Liver (tissue), 8 donors: ENCODE measurements at regions not wholly inside any gene's neighbourhood (a gene's known extent, or its start where the extent isn't known, plus 50 kb on each side); places are given as distances from the start of the nearest gene placed in this dataset.

Source experiments
- DNase-seq: peaks from one replicate; pipeline ENCODE4 v3.0.0-alpha.2; 2017; ENCODE audit warnings: low spot score
- H3K27ac ChIP-seq, 2 donors: one replicate each; pipeline ENCODE4 v1.7.0; 2013; ENCODE audit warnings: inconsistent platforms in 2 of 2, low read length in 2 of 2, control low read depth in 1 of 2, low read depth in 1 of 2, mild to moderate bottlenecking in 1 of 2
- H3K27me3 ChIP-seq, 4 donors: one replicate each; pipeline versions ENCODE4 v1.6.1 to v1.7.0; 2013; ENCODE audit warnings: low read length in 3 of 4, inconsistent platforms in 1 of 4, mild to moderate bottlenecking in 1 of 4, moderate library complexity in 1 of 4; ENCODE audit not compliant: control insufficient read depth in 4 of 4, insufficient read depth in 4 of 4
- H3K36me3 ChIP-seq, 4 donors: one replicate each; pipeline versions ENCODE4 v1.6.1 to v1.7.0; 2013; ENCODE audit warnings: low read length in 3 of 4, mild to moderate bottlenecking in 3 of 4, low read depth in 1 of 4, moderate library complexity in 1 of 4; ENCODE audit not compliant: control insufficient read depth in 4 of 4, insufficient read depth in 3 of 4
- H3K4me1 ChIP-seq, 4 donors: one replicate each; pipeline versions ENCODE4 v1.6.1 to v1.7.0; 2013; ENCODE audit warnings: low read length in 3 of 4, mild to moderate bottlenecking in 3 of 4, moderate library complexity in 1 of 4; ENCODE audit not compliant: control insufficient read depth in 4 of 4, insufficient read depth in 4 of 4
- H3K4me3 ChIP-seq, 3 donors: one replicate each; pipeline versions ENCODE4 v1.6.1 to v1.7.0; 2013; ENCODE audit warnings: low read length in 3 of 3, control low read depth in 1 of 3, low read depth in 1 of 3, mild to moderate bottlenecking in 1 of 3
- H3K9ac ChIP-seq, 2 donors: one replicate each; pipeline ENCODE4 v1.7.0; 2013; ENCODE audit warnings: low read length in 2 of 2, mild to moderate bottlenecking in 2 of 2, moderate library complexity in 2 of 2, control low read depth in 1 of 2, low read depth in 1 of 2
- H3K9me3 ChIP-seq, 4 donors: one replicate each; pipeline versions ENCODE4 v1.6.1 to v1.7.0; 2013; ENCODE audit warnings: low read length in 3 of 4; ENCODE audit not compliant: control insufficient read depth in 4 of 4
- CTCF ChIP-seq: fragments of 150-350 bp; IDR thresholded peaks from 2 replicates; pipeline ENCODE4 v1.5.1; 2017; ENCODE audit warnings: improper control_type of control experiment, low read depth, low read length; ENCODE audit not compliant: missing input control
- FOXA2 ChIP-seq: IDR thresholded peaks from 2 replicates; pipeline ENCODE4 v1.6.1; 2016; ENCODE audit warnings: antibody characterized with exemption
- GABPA ChIP-seq, 2 donors: IDR thresholded peaks in 1 of 2; conservative IDR thresholded peaks in 1 of 2; 2 replicates each; pipeline ENCODE4 v1.6.1; 2016; ENCODE audit warnings: antibody characterized with exemption in 2 of 2, mild to moderate bottlenecking in 1 of 2, moderate library complexity in 1 of 2
- HNF4A ChIP-seq, 2 donors: conservative IDR thresholded peaks; 2 replicates each; pipeline ENCODE4 v1.6.1; 2016; ENCODE audit warnings: antibody characterized with exemption in 2 of 2, mild to moderate bottlenecking in 2 of 2
- HNF4G ChIP-seq: IDR thresholded peaks from 2 replicates; pipeline ENCODE4 v1.6.1; 2016; ENCODE audit warnings: antibody characterized with exemption
- JUND ChIP-seq, 2 donors: IDR thresholded peaks; 2 replicates each; pipeline ENCODE4 v1.6.1; 2016; ENCODE audit warnings: antibody characterized with exemption in 2 of 2
- MAX ChIP-seq: IDR thresholded peaks from 2 replicates; pipeline ENCODE4 v1.6.1; 2016; ENCODE audit warnings: antibody characterized with exemption
- NR2F2 ChIP-seq: IDR thresholded peaks from 2 replicates; pipeline ENCODE4 v1.6.1; 2016; ENCODE audit warnings: antibody characterized with exemption
- RAD21 ChIP-seq, 2 donors: IDR thresholded peaks; 2 replicates each; pipeline ENCODE4 v1.6.1; 2016; ENCODE audit warnings: antibody characterized with exemption in 2 of 2, mild to moderate bottlenecking in 2 of 2
- REST ChIP-seq: IDR thresholded peaks from 2 replicates; pipeline ENCODE4 v1.6.1; 2016; ENCODE audit warnings: antibody characterized with exemption, mild to moderate bottlenecking
- RXRA ChIP-seq, 2 donors: IDR thresholded peaks; 2 replicates each; pipeline ENCODE4 v1.6.1; 2017 to 2018; ENCODE audit warnings: antibody characterized with exemption in 2 of 2, mild to moderate bottlenecking in 1 of 2
- TAF1 ChIP-seq: conservative IDR thresholded peaks from 2 replicates; pipeline ENCODE4 v1.6.1; 2016; ENCODE audit warnings: antibody characterized with exemption, mild to moderate bottlenecking
- YY1 ChIP-seq: IDR thresholded peaks from 2 replicates; pipeline ENCODE4 v1.6.1; 2016; ENCODE audit warnings: antibody characterized with exemption, mild to moderate bottlenecking
- WGBS: extraction: QIAGEN DNeasy Blood & Tissue Kit; methylation state at CpG from one replicate; pipeline ENCODE4 v1.1.7; 2013; 5-methylcytosine and 5-hydroxymethylcytosine counted together
- TF ChIP-seq, protein P1 (sequence below): IDR thresholded peaks from 2 replicates; pipeline ENCODE4 v1.6.1; 2016; ENCODE audit warnings: antibody characterized with exemption
- donor health status: healthy.
- donor health status: healthy.
- donor health status: healthy.
- donor health status: healthy.
- donor health status: healthy.

GRCh38 chr6:126876446-126876845 is 242.0 kb upstream of the RSPO3 start (continued):
- TF ChIP-seq REST, result no peak
- no peak for TF ChIP-seq RAD21 (IDR thresholded peaks at IDR 0.05)
- no peak for TF ChIP-seq GABPA (IDR thresholded peaks at IDR 0.05 in 1 of 2, conservative IDR thresholded peaks at IDR 0.05 in 1 of 2)

GRCh38 chr6:126880964-126881363 is 237.5 kb upstream of the RSPO3 start:
- Histone ChIP-seq H3K27me3 (peaks cover 0 to 3% (median 0%) of the 10 kb centered on the region in 4 donors), H3K27ac (no peak overlapping the region), H3K36me3 (no peaks in the 10 kb centered on the region), H3K4me1 (no peaks in the 10 kb centered on the region), H3K9me3 (no peaks in the 10 kb centered on the region), H3K9ac (no peak overlapping the region), H3K4me3 (no peak overlapping the region)
- WGBS, result 80% methylated on average over 3 of the region's 3 CpGs
- DNase-seq, result no peak
- TF ChIP-seq HNF4A (conservative IDR thresholded peaks at IDR 0.05), result no peak
- TF ChIP-seq GABPA (IDR thresholded peaks at IDR 0.05 in 1 of 2, conservative IDR thresholded peaks at IDR 0.05 in 1 of 2), result no peak
- no peak for TF ChIP-seq JUND (IDR thresholded peaks at IDR 0.05)
- TF ChIP-seq REST, result no peak
- TF ChIP-seq MAX, result no peak
- no peak for TF ChIP-seq RAD21 (IDR thresholded peaks at IDR 0.05)

DNA sequence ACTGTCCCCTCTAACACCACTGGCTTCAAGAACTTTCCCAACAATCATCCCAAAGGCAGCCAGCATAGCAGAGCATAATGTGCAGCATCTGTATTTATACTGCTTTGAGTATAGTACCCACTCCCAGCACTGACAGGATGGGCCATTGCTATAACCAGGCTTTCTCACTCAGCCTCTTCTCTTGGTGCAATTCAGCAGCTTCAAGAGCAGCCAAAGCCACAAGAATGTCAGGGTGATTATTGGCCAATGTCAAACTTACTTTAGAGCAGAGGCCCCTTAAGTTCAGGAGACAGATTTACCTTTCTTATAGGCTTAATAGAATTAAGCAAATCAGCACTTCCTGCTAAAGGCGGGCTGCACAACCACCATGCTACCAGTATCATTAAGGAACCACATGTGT is 232.4 kb upstream of the RSPO3 start:
- no peak overlapping the region for H3K27ac ChIP-seq
- H3K9ac ChIP-seq, result no peak overlapping the region
- WGBS, result 86% methylated on average over 1 of the region's 1 CpG
- H3K9me3 ChIP-seq, result no peaks in the 10 kb centered on the region
- no peaks in the 10 kb centered on the region for H3K4me1 ChIP-seq
- H3K36me3 ChIP-seq, result no peaks in the 10 kb centered on the region
- H3K4me3 ChIP-seq, result no peak overlapping the region
- DNase-seq, result no peak
- no peaks in the 10 kb centered on the region for H3K27me3 ChIP-seq
- TF ChIP-seq NR2F2 (no peak), CTCF (no peak), HNF4G (no peak), REST (no peak), GABPA (IDR thresholded peaks at IDR 0.05 in 1 of 2, conservative IDR thresholded peaks at IDR 0.05 in 1 of 2) (no peak), YY1 (no peak), RAD21 (IDR thresholded peaks at IDR 0.05) (no peak), FOXA2 (no peak), TAF1 (no peak), RXRA (IDR thresholded peaks at IDR 0.05) (no peak), MAX (no peak)
- TF ChIP-seq, protein P1, sequence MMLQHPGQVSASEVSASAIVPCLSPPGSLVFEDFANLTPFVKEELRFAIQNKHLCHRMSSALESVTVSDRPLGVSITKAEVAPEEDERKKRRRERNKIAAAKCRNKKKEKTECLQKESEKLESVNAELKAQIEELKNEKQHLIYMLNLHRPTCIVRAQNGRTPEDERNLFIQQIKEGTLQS, result no peak
